ENCODE measurements at regions not wholly inside any gene's neighbourhood (a gene's known extent, or its start where the extent isn't known, plus 50 kb on each side); places are given as distances from the start of the nearest gene placed in this dataset.
"Not testable (repeated sequence)": the region's sequence is repeated elsewhere in the genome, so short reads cannot be mapped to it uniquely, and the experiment has no call there.

GRCh38 chr20:59485576-59486454 is 118.5 kb upstream of the PHACTR3 start:
- H3K4me3 ChIP-seq = no peak overlapping the region
- peak; percentile 38 for DNase-seq (ENCODE audit: low spot score)
- H3K27ac ChIP-seq = no peak overlapping the region
- no peak for TF ChIP-seq CTCF (IDR thresholded peaks at IDR 0.05)

- H3K4me3 ChIP-seq; DNase-seq (ENCODE audit: low spot score); H3K27ac ChIP-seq: not testable (repeated sequence)
Observed at GRCh38 chr20:59488459-59488858, 115.9 kb upstream of the PHACTR3 start.

GRCh38 chr20:59490196-59491004 is 113.9 kb upstream of the PHACTR3 start:
- H3K27ac ChIP-seq; H3K4me3 ChIP-seq; DNase-seq (ENCODE audit: low spot score): not testable (repeated sequence)

GRCh38 chr20:59491884-59492283 is 112.5 kb upstream of the PHACTR3 start:
- Histone ChIP-seq H3K27ac (no peak overlapping the region), H3K4me3 (no peak overlapping the region)
- DNase-seq (ENCODE audit: low spot score) = no peak
- TF ChIP-seq CTCF (IDR thresholded peaks at IDR 0.05) = no peak

- H3K27ac ChIP-seq = no peak overlapping the region
- no peak overlapping the region for H3K4me3 ChIP-seq
- no peak for DNase-seq (ENCODE audit: low spot score)
- TF ChIP-seq CTCF (IDR thresholded peaks at IDR 0.05) = no peak
Observed at GRCh38 chr20:59493926-59494325, 110.4 kb upstream of the PHACTR3 start.

- H3K27ac ChIP-seq = no peak overlapping the region
- DNase-seq (ENCODE audit: low spot score) = no peak
- H3K4me3 ChIP-seq = no peak overlapping the region
- TF ChIP-seq CTCF (IDR thresholded peaks at IDR 0.05) = no peak
Observed at GRCh38 chr20:59495166-59495565, 109.2 kb upstream of the PHACTR3 start.

GRCh38 chr20:59495894-59496510 is 108.3 kb upstream of the PHACTR3 start:
- H3K27ac ChIP-seq = no peak overlapping the region
- DNase-seq (ENCODE audit: low spot score) = no peak
- peak; percentile 74 for TF ChIP-seq CTCF (IDR thresholded peaks at IDR 0.05)
- H3K4me3 ChIP-seq = no peak overlapping the region

Measured in coronary artery (tissue), 2 donors.